ENCODE measurements at regions not wholly inside any gene's neighbourhood (a gene's known extent, or its start where the extent isn't known, plus 50 kb on each side); places are given as distances from the start of the nearest gene placed in this dataset.
"Not testable (repeated sequence)": the region's sequence is repeated elsewhere in the genome, so short reads cannot be mapped to it uniquely, and the experiment has no call there.

GRCh38 chr7:32223071-32223650 lies 153.0 kb upstream of the PDE1C start:
- DNase-seq, result no peak

GRCh38 chr7:32222251-32222900 lies 152.2 kb upstream of the PDE1C start:
- no peak for DNase-seq

GRCh38 chr7:32221736-32222135 lies 151.5 kb upstream of the PDE1C start:
- no peak for DNase-seq

- DNase-seq, result no peak
These were observed 150.8 kb upstream of the PDE1C start for GRCh38 chr7:32221056-32221455.

GRCh38 chr7:32219831-32220230 lies 149.6 kb upstream of the PDE1C start:
- not testable (repeated sequence) for DNase-seq

- DNase-seq, result no peak
These were observed 149.2 kb upstream of the PDE1C start for GRCh38 chr7:32219416-32219815.

GRCh38 chr7:32218741-32219288 lies 148.6 kb upstream of the PDE1C start:
- no peak for DNase-seq

- no peak for DNase-seq
These were observed 147.9 kb upstream of the PDE1C start for GRCh38 chr7:32218154-32218467.

GRCh38 chr7:32217341-32218153 lies 147.3 kb upstream of the PDE1C start:
- DNase-seq, result no peak

GRCh38 chr7:32216759-32217158 lies 146.6 kb upstream of the PDE1C start:
- DNase-seq, result no peak

GRCh38 chr7:32215697-32216096 lies 145.5 kb upstream of the PDE1C start:
- no peak for DNase-seq

- DNase-seq, result no peak
These were observed 144.7 kb upstream of the PDE1C start for GRCh38 chr7:32214913-32215312.

GRCh38 chr7:32212321-32212720 lies 142.1 kb upstream of the PDE1C start:
- no peak for DNase-seq

GRCh38 chr7:32206987-32207386 lies 136.8 kb upstream of the PDE1C start:
- DNase-seq, result peak; percentile 5

- DNase-seq, result no peak
These were observed 136.3 kb upstream of the PDE1C start for GRCh38 chr7:32206488-32206887.

- DNase-seq, result not testable (repeated sequence)
These were observed 135.2 kb upstream of the PDE1C start for GRCh38 chr7:32205298-32205824.

GRCh38 chr7:32204361-32205018 lies 134.3 kb upstream of the PDE1C start:
- peak; percentile 67 for DNase-seq

- DNase-seq, result no peak
These were observed 130.4 kb upstream of the PDE1C start for GRCh38 chr7:32200646-32201045.

GRCh38 chr7:32194537-32194936 lies 124.3 kb upstream of the PDE1C start:
- DNase-seq, result no peak

GRCh38 chr7:32191305-32191704 lies 121.1 kb upstream of the PDE1C start:
- DNase-seq, result no peak

GRCh38 chr7:32179567-32179966 lies 109.4 kb upstream of the PDE1C start:
- DNase-seq, result no peak

GRCh38 chr7:32178677-32179366 lies 108.6 kb upstream of the PDE1C start:
- DNase-seq, result no peak

Measured in renal pelvis (tissue), 1 donor.